Tibial nerve (tissue), 3 donors: ENCODE measurements at regions not wholly inside any gene's neighbourhood (a gene's known extent, or its start where the extent isn't known, plus 50 kb on each side); places are given as distances from the start of the nearest gene placed in this dataset.
"Not testable (repeated sequence)": the region's sequence is repeated elsewhere in the genome, so short reads cannot be mapped to it uniquely, and the experiment has no call there.

Experiments used
- POLR2A ChIP-seq, 2 donors: fragments of 450-650 bp; IDR thresholded peaks; one replicate each; pipeline ENCODE4 v1.6.1; 2017; ENCODE audit warnings: antibody characterized with exemption in 2 of 2, mild to moderate bottlenecking in 2 of 2, moderate library complexity in 2 of 2
- TF ChIP-seq, protein P1 (sequence below), 5 experiments: fragments of 200-600 bp in 3 of 5; fragments of 450-650 bp in 2 of 5; sonication (generic) in 3 of 5; IDR thresholded peaks; one replicate each; pipeline ENCODE4 v1.5.1; 2016 to 2019; ENCODE audit warnings: antibody characterized with exemption in 5 of 5, mild to moderate bottlenecking in 3 of 5, moderate library complexity in 2 of 5

DNA sequence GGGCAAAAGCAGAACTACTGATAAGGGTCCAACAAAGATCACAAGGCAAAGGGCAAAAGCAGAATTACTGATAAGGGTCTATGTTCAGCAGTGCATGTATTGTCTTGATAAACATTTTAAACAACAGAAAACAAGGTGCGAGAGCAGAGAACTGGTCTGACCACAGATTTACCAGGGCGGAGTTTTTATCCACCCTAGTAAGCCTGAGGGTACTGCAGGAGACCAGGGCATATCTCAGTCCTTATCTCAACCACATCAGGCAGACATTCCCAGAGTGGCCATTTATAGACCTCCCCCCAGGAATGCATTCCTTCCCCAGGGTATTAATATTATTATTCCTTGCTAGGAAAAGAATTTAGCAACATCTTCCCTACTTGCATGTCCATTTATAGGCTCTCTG lies 138.2 kb upstream of the EDNRB start:
- TF ChIP-seq, protein P1, sequence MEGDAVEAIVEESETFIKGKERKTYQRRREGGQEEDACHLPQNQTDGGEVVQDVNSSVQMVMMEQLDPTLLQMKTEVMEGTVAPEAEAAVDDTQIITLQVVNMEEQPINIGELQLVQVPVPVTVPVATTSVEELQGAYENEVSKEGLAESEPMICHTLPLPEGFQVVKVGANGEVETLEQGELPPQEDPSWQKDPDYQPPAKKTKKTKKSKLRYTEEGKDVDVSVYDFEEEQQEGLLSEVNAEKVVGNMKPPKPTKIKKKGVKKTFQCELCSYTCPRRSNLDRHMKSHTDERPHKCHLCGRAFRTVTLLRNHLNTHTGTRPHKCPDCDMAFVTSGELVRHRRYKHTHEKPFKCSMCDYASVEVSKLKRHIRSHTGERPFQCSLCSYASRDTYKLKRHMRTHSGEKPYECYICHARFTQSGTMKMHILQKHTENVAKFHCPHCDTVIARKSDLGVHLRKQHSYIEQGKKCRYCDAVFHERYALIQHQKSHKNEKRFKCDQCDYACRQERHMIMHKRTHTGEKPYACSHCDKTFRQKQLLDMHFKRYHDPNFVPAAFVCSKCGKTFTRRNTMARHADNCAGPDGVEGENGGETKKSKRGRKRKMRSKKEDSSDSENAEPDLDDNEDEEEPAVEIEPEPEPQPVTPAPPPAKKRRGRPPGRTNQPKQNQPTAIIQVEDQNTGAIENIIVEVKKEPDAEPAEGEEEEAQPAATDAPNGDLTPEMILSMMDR (IDR thresholded peaks at IDR 0.05): not testable (repeated sequence)
- TF ChIP-seq POLR2A (IDR thresholded peaks at IDR 0.05): not testable (repeated sequence)
